ENCODE measurements at regions not wholly inside any gene's neighbourhood (a gene's known extent, or its start where the extent isn't known, plus 50 kb on each side); places are given as distances from the start of the nearest gene placed in this dataset.

GRCh38 chr6:4299476-4299875 lies 164.1 kb upstream of the ECI2 start:
- TF ChIP-seq EZH2 (IDR thresholded peaks at IDR 0.05; ENCODE audit: low read depth, unreplicated experiment): no peak
- TF ChIP-seq, protein P1, sequence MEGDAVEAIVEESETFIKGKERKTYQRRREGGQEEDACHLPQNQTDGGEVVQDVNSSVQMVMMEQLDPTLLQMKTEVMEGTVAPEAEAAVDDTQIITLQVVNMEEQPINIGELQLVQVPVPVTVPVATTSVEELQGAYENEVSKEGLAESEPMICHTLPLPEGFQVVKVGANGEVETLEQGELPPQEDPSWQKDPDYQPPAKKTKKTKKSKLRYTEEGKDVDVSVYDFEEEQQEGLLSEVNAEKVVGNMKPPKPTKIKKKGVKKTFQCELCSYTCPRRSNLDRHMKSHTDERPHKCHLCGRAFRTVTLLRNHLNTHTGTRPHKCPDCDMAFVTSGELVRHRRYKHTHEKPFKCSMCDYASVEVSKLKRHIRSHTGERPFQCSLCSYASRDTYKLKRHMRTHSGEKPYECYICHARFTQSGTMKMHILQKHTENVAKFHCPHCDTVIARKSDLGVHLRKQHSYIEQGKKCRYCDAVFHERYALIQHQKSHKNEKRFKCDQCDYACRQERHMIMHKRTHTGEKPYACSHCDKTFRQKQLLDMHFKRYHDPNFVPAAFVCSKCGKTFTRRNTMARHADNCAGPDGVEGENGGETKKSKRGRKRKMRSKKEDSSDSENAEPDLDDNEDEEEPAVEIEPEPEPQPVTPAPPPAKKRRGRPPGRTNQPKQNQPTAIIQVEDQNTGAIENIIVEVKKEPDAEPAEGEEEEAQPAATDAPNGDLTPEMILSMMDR (conservative IDR thresholded peaks at IDR 0.05; ENCODE audit: low read depth in 2 of 2): no peak
- TF ChIP-seq JUNB (IDR thresholded peaks at IDR 0.05; ENCODE audit: unreplicated experiment): no peak

All from GM23338 (cell line).